ENCODE measurements at regions not wholly inside any gene's neighbourhood (a gene's known extent, or its start where the extent isn't known, plus 50 kb on each side); places are given as distances from the start of the nearest gene placed in this dataset.

GRCh38 chr20:24056491-24056890, 67.9 kb upstream of the GGTLC1 start:
- WGBS, 2 donors: 16 to 65% methylated on average over 1 of the region's 1 CpG
- H3K27me3 ChIP-seq: peaks cover 0 to 4% (median 0%) of the 10 kb centered on the region in 3 donors
- no peak overlapping the region for H3K4me3 ChIP-seq
- no peak overlapping the region for H3K27ac ChIP-seq
- intact Hi-C loops (cut with DNase I): no loop called here
- H3K36me3 ChIP-seq: no peaks in the 10 kb centered on the region
- no peak for TF ChIP-seq CTCF (IDR thresholded peaks at IDR 0.05)
- no peak for TF ChIP-seq POLR2AphosphoS5 (IDR thresholded peaks at IDR 0.05)
- no peak for TF ChIP-seq POLR2A (IDR thresholded peaks at IDR 0.05)
- TF ChIP-seq EP300 (IDR thresholded peaks at IDR 0.05): no peak
- DNase-seq: no peak
- H3K9me3 ChIP-seq: no peaks in the 10 kb centered on the region
- H3K4me1 ChIP-seq: no peaks in the 10 kb centered on the region

GRCh38 chr20:24052599-24053275, 64.2 kb upstream of the GGTLC1 start:
- 91% methylated on average over 23 of the region's 23 CpGs for WGBS, 2 donors

GRCh38 chr20:24051160-24051559, 62.6 kb upstream of the GGTLC1 start:
- no peak overlapping the region for H3K4me3 ChIP-seq
- no peak for DNase-seq
- 21 to 60% methylated on average over 2 of the region's 2 CpGs for WGBS, 2 donors
- H3K27me3 ChIP-seq: peaks cover 0 to 6% (median 0%) of the 10 kb centered on the region in 3 donors
- no peaks in the 10 kb centered on the region for H3K9me3 ChIP-seq
- no peaks in the 10 kb centered on the region for H3K36me3 ChIP-seq
- TF ChIP-seq EP300 (IDR thresholded peaks at IDR 0.05) (no peak), POLR2AphosphoS5 (IDR thresholded peaks at IDR 0.05) (no peak), POLR2A (IDR thresholded peaks at IDR 0.05) (no peak), CTCF (IDR thresholded peaks at IDR 0.05) (no peak)
- H3K4me1 ChIP-seq: no peaks in the 10 kb centered on the region
- intact Hi-C loops (cut with DNase I): no loop called here
- no peak overlapping the region for H3K27ac ChIP-seq

More at GRCh38 chr20:24052599-24053275, 64.2 kb upstream of the GGTLC1 start:
- intact Hi-C loops (cut with DNase I): no loop called here
- Histone ChIP-seq H3K9me3 (no peaks in the 10 kb centered on the region), H3K27ac (no peak overlapping the region), H3K36me3 (no peaks in the 10 kb centered on the region), H3K27me3 (peaks cover 0 to 6% (median 0%) of the 10 kb centered on the region in 3 donors), H3K4me3 (no peak overlapping the region), H3K4me1 (no peaks in the 10 kb centered on the region)
- TF ChIP-seq POLR2A (IDR thresholded peaks at IDR 0.05) (no peak), CTCF (IDR thresholded peaks at IDR 0.05) (no peak), POLR2AphosphoS5 (IDR thresholded peaks at IDR 0.05) (no peak), EP300 (IDR thresholded peaks at IDR 0.05) (no peak)
- DNase-seq: no peak

GRCh38 chr20:24050119-24050518, 61.5 kb upstream of the GGTLC1 start:
- Histone ChIP-seq H3K4me1 (no peaks in the 10 kb centered on the region), H3K27me3 (peaks cover 0 to 6% (median 0%) of the 10 kb centered on the region in 3 donors), H3K27ac (no peak overlapping the region), H3K4me3 (no peak overlapping the region), H3K36me3 (no peaks in the 10 kb centered on the region), H3K9me3 (no peaks in the 10 kb centered on the region)
- intact Hi-C loops (cut with DNase I): no loop called here
- 73 to 80% methylated on average over 3 of the region's 3 CpGs for WGBS, 2 donors
- no peak for DNase-seq
- TF ChIP-seq POLR2AphosphoS5 (IDR thresholded peaks at IDR 0.05) (no peak), POLR2A (IDR thresholded peaks at IDR 0.05) (no peak), CTCF (IDR thresholded peaks at IDR 0.05) (no peak), EP300 (IDR thresholded peaks at IDR 0.05) (no peak)

- no peaks in the 10 kb centered on the region for H3K9me3 ChIP-seq
- intact Hi-C loops (cut with DNase I): no loop called here
- TF ChIP-seq CTCF (IDR thresholded peaks at IDR 0.05) (no peak), EP300 (IDR thresholded peaks at IDR 0.05) (no peak)
- H3K27ac ChIP-seq: no peak overlapping the region
- DNase-seq: no peak
- H3K36me3 ChIP-seq: no peaks in the 10 kb centered on the region
- H3K27me3 ChIP-seq: peaks cover 0 to 6% (median 0%) of the 10 kb centered on the region in 3 donors
- 63 to 76% methylated on average over 2 of the region's 2 CpGs for WGBS, 2 donors
- H3K4me3 ChIP-seq: no peak overlapping the region
- no peaks in the 10 kb centered on the region for H3K4me1 ChIP-seq
Measured at GRCh38 chr20:24049081-24049480, 60.5 kb upstream of the GGTLC1 start.

Data from sigmoid colon (tissue), 6 donors.